A549 (cell line): ENCODE measurements at regions not wholly inside any gene's neighbourhood (a gene's known extent, or its start where the extent isn't known, plus 50 kb on each side); places are given as distances from the start of the nearest gene placed in this dataset.

Source experiments
- CTCF ChIP-seq: fragments of >200 bp; sonication (Bioruptor Twin); formaldehyde crosslinking; IDR thresholded peaks from 3 replicates; pipeline ENCODE4 v1.5.1; 2016
- EP300 ChIP-seq, 2 experiments: fragments of >200 bp; sonication (Bioruptor Twin); formaldehyde crosslinking; IDR thresholded peaks; 2 replicates in 1 of 2; 3 replicates in 1 of 2; pipeline ENCODE4 v1.6.1; 2016 to 2017
- HMGXB4 ChIP-seq: fragments of 250-450 bp; sonication (Bioruptor Pico); IDR thresholded peaks from 2 replicates; pipeline ENCODE4 v1.5.0; 2021; ENCODE audit warnings: mild to moderate bottlenecking, moderate library complexity, borderline replicate concordance
- MAX ChIP-seq: IDR thresholded peaks from 2 replicates; pipeline ENCODE4 v1.6.1; 2012
- POLR2A ChIP-seq: IDR thresholded peaks from 2 replicates; pipeline ENCODE4 v1.6.1; 2012; ENCODE audit warnings: mild to moderate bottlenecking, low read length
- POLR2AphosphoS2 ChIP-seq: conservative IDR thresholded peaks from 2 replicates; pipeline ENCODE4 v1.6.1; 2012; ENCODE audit warnings: low read length, improper control_type of control experiment, inconsistent platforms
- RAD21 ChIP-seq, 2 experiments: fragments of >200 bp in 1 of 2; sonication (Bioruptor Twin) in 1 of 2; formaldehyde crosslinking in 1 of 2; IDR thresholded peaks in 1 of 2; conservative IDR thresholded peaks in 1 of 2; 2 replicates in 1 of 2; 3 replicates in 1 of 2; pipeline ENCODE4 v1.6.1; 2012 to 2018; ENCODE audit warnings: inconsistent platforms in 1 of 2
- SREBF2 ChIP-seq: fragments of 450-650 bp; IDR thresholded peaks from 2 replicates; pipeline ENCODE4 v1.6.1; 2014; ENCODE audit warnings: mild to moderate bottlenecking, moderate library complexity

GRCh38 chr1:244957525-244957924 lies 93.2 kb upstream of the HNRNPU start:
- TF ChIP-seq EP300 (IDR thresholded peaks at IDR 0.05): no peak
- no peak for TF ChIP-seq RAD21 (conservative IDR thresholded peaks at IDR 0.05 in 1 of 2, IDR thresholded peaks at IDR 0.05 in 1 of 2)
- TF ChIP-seq POLR2A: no peak
- no peak for TF ChIP-seq CTCF
- TF ChIP-seq SREBF2: no peak
- no peak for TF ChIP-seq MAX
- no peak for TF ChIP-seq POLR2AphosphoS2
- TF ChIP-seq HMGXB4 (CRISPR knock-in tag): no peak
